ENCODE measurements at regions not wholly inside any gene's neighbourhood (a gene's known extent, or its start where the extent isn't known, plus 50 kb on each side); places are given as distances from the start of the nearest gene placed in this dataset.
A peak's percentile ranks its signal among the peaks of the same experiment; 100 is the strongest.

GRCh38 chr7:22589641-22590201, 89.7 kb upstream of the STEAP1B start:
- ChIA-PET POLR2A (interaction anchor here (2.7 kb wide), 1 partner anchor 12 kb away, joined by 7 read pairs; no protein-coding TSS in a partner anchor), CTCF (interaction anchor here (1.0 kb wide), 1 partner anchor 138 kb away, joined by 3 read pairs; no protein-coding TSS in a partner anchor)
- no peak for DNase-seq (ENCODE audit: low read depth, low spot score)
- H3K4me3 ChIP-seq (ENCODE audit: low read depth, low read length) = no peak overlapping the region
- H3K27ac ChIP-seq (ENCODE audit: low read depth, low read length) = no peak overlapping the region
- no peaks in the 10 kb centered on the region for H3K27me3 ChIP-seq (ENCODE audit: control insufficient read depth, insufficient read depth, low read length)
- H3K9me3 ChIP-seq (ENCODE audit: control insufficient read depth, insufficient read depth, low read length) = no peaks in the 10 kb centered on the region
- no peak for TF ChIP-seq CTCF (IDR thresholded peaks at IDR 0.05; ENCODE audit: low read depth, low read length)

- H3K4me3 ChIP-seq (ENCODE audit: low read depth, low read length) = no peak overlapping the region
- no peak for DNase-seq (ENCODE audit: low read depth, low spot score)
- no peak for TF ChIP-seq CTCF (IDR thresholded peaks at IDR 0.05; ENCODE audit: low read depth, low read length)
- ChIA-PET POLR2A (interaction anchor here (2.7 kb wide), 1 partner anchor 11 kb away, joined by 7 read pairs; no protein-coding TSS in a partner anchor), CTCF (interaction anchor here (0.6 to 0.9 kb wide), 2 partner anchors 10 to 70 kb away, joined by 3 read pairs; no protein-coding TSS in a partner anchor)
- H3K27me3 ChIP-seq (ENCODE audit: control insufficient read depth, insufficient read depth, low read length) = no peaks in the 10 kb centered on the region
- H3K27ac ChIP-seq (ENCODE audit: low read depth, low read length) = no peak overlapping the region
- no peaks in the 10 kb centered on the region for H3K9me3 ChIP-seq (ENCODE audit: control insufficient read depth, insufficient read depth, low read length)
Observed at GRCh38 chr7:22588351-22588750, 88.4 kb upstream of the STEAP1B start.

- ChIA-PET POLR2A (no interaction called here), CTCF (interaction anchor here (0.9 to 1.8 kb wide), 9 partner anchors 9 to 195 kb away, joined by 3 to 13 read pairs (median 3); partner anchors contain the start of gene IL6)
- no peak for TF ChIP-seq CTCF (IDR thresholded peaks at IDR 0.05; ENCODE audit: low read depth, low read length)
- Histone ChIP-seq H3K9me3 (ENCODE audit: control insufficient read depth, insufficient read depth, low read length) (no peaks in the 10 kb centered on the region), H3K27me3 (ENCODE audit: control insufficient read depth, insufficient read depth, low read length) (no peaks in the 10 kb centered on the region), H3K27ac (ENCODE audit: low read depth, low read length) (no peak overlapping the region), H3K4me3 (ENCODE audit: low read depth, low read length) (no peak overlapping the region)
- DNase-seq (ENCODE audit: low read depth, low spot score) = no peak
Observed at GRCh38 chr7:22587322-22587721, 87.3 kb upstream of the STEAP1B start.

GRCh38 chr7:22586786-22587140, 86.8 kb upstream of the STEAP1B start:
- peak; percentile 62 for TF ChIP-seq CTCF (IDR thresholded peaks at IDR 0.05; ENCODE audit: low read depth, low read length)
- CTCF ChIA-PET = interaction anchor here (0.9 to 1.8 kb wide), 9 partner anchors 8 to 196 kb away, joined by 3 to 13 read pairs (median 3); partner anchors contain the start of gene IL6
- Histone ChIP-seq H3K4me3 (ENCODE audit: low read depth, low read length) (no peak overlapping the region), H3K27ac (ENCODE audit: low read depth, low read length) (no peak overlapping the region), H3K9me3 (ENCODE audit: control insufficient read depth, insufficient read depth, low read length) (no peaks in the 10 kb centered on the region), H3K27me3 (ENCODE audit: control insufficient read depth, insufficient read depth, low read length) (no peaks in the 10 kb centered on the region)
- POLR2A ChIA-PET = interaction anchor here (0.5 kb wide), 1 partner anchor 26 kb away, joined by 4 read pairs; no protein-coding TSS in a partner anchor
- no peak for DNase-seq (ENCODE audit: low read depth, low spot score)

- Histone ChIP-seq H3K4me3 (ENCODE audit: low read depth, low read length) (no peak overlapping the region), H3K27me3 (ENCODE audit: control insufficient read depth, insufficient read depth, low read length) (no peaks in the 10 kb centered on the region), H3K9me3 (ENCODE audit: control insufficient read depth, insufficient read depth, low read length) (no peaks in the 10 kb centered on the region), H3K27ac (ENCODE audit: low read depth, low read length) (no peak overlapping the region)
- no peak for DNase-seq (ENCODE audit: low read depth, low spot score)
- TF ChIP-seq CTCF (IDR thresholded peaks at IDR 0.05; ENCODE audit: low read depth, low read length) = no peak
- CTCF ChIA-PET = interaction anchor here (0.7 to 1.8 kb wide), 10 partner anchors 8 to 470 kb away, joined by 3 to 13 read pairs (median 3); partner anchors contain the start of gene IL6
- POLR2A ChIA-PET = interaction anchor here (0.5 kb wide), 1 partner anchor 27 kb away, joined by 4 read pairs; no protein-coding TSS in a partner anchor
Observed at GRCh38 chr7:22586101-22586785, 86.3 kb upstream of the STEAP1B start.

Measured in AG04450 (cell line).